Endodermal cell (in vitro differentiated cells): ENCODE measurements at regions not wholly inside any gene's neighbourhood (a gene's known extent, or its start where the extent isn't known, plus 50 kb on each side); places are given as distances from the start of the nearest gene placed in this dataset.
"Not testable (repeated sequence)": the region's sequence is repeated elsewhere in the genome, so short reads cannot be mapped to it uniquely, and the experiment has no call there.

Experiments used
- DNase-seq: peaks from one replicate; pipeline ENCODE4 v3.0.0-alpha.2; 2017
- H3K27ac ChIP-seq: 2 replicates; pipeline ENCODE4 v1.5.1; 2013; ENCODE audit warnings: mild to moderate bottlenecking, low read depth, low read length, moderate library complexity
- H3K27me3 ChIP-seq: 2 replicates; pipeline ENCODE4 v1.6.1; 2013; ENCODE audit warnings: mild to moderate bottlenecking, low read length, moderate library complexity; ENCODE audit not compliant: insufficient read depth, control insufficient read depth, poor library complexity, severe bottlenecking
- H3K36me3 ChIP-seq: 2 replicates; pipeline ENCODE4 v1.7.0; 2013; ENCODE audit warnings: mild to moderate bottlenecking, low read length, moderate library complexity; ENCODE audit not compliant: control insufficient read depth, insufficient read depth
- H3K4me1 ChIP-seq: one replicate; pipeline ENCODE4 v1.7.0; 2013; ENCODE audit warnings: low read length; ENCODE audit not compliant: control insufficient read depth, insufficient read depth
- H3K4me3 ChIP-seq: 2 replicates; pipeline ENCODE4 v1.5.1; 2013; ENCODE audit warnings: mild to moderate bottlenecking, low read length, moderate library complexity
- H3K9ac ChIP-seq: 2 replicates; pipeline ENCODE4 v1.6.1; 2013; ENCODE audit warnings: mild to moderate bottlenecking, low read length, moderate library complexity; ENCODE audit not compliant: poor library complexity, severe bottlenecking; ENCODE audit errors: extremely low read depth
- H3K9me3 ChIP-seq: 2 replicates; pipeline ENCODE4 v1.6.1; 2013; ENCODE audit warnings: mild to moderate bottlenecking, low read length, moderate library complexity; ENCODE audit not compliant: control insufficient read depth
- H3K27ac Mint-ChIP-seq: 2 replicates; pipeline ENCODE4 v1.8.0; 2020; ENCODE audit warnings: mixed read lengths
- H3K27me3 Mint-ChIP-seq: 2 replicates; pipeline ENCODE4 v1.8.0; 2021; ENCODE audit warnings: mild to moderate bottlenecking, mixed read lengths; ENCODE audit not compliant: insufficient read depth
- H3K36me3 Mint-ChIP-seq: 2 replicates; pipeline ENCODE4 v1.8.0; 2020; ENCODE audit warnings: low read depth, mixed read lengths
- H3K4me1 Mint-ChIP-seq: 2 replicates; pipeline ENCODE4 v1.8.0; 2020; ENCODE audit warnings: mixed read lengths
- H3K4me3 Mint-ChIP-seq: 2 replicates; pipeline ENCODE4 v1.8.0; 2020; ENCODE audit warnings: mild to moderate bottlenecking, moderate library complexity, mixed read lengths
- H3K9me3 Mint-ChIP-seq: 2 replicates; pipeline ENCODE4 v1.8.0; 2020; ENCODE audit warnings: mild to moderate bottlenecking, mixed read lengths
- CTCF ChIP-seq: fragments of 200-600 bp; sonication (generic); conservative IDR thresholded peaks from 2 replicates; pipeline ENCODE4 v1.5.0; 2021; ENCODE audit warnings: antibody characterized with exemption, mild to moderate bottlenecking
- WGBS, 2 experiments: methylation state at CpG; one replicate each; pipeline versions ENCODE4 v1.1.5 to v1.1.7; 2013; ENCODE audit warnings: missing lambda C conversion rate in 2 of 2, mixed read lengths in 1 of 2; ENCODE audit not compliant: insufficient coverage in 1 of 2, insufficient read length in 1 of 2; 5-methylcytosine and 5-hydroxymethylcytosine counted together

GRCh38 chr9:100652850-100653249 lies 75.0 kb downstream of the CAVIN4 start:
- 90 to 96% methylated on average over 4 of the region's 4 CpGs for WGBS, 2 experiments
- H3K27me3 Mint-ChIP-seq, result peaks cover 7% of the 10 kb centered on the region
- H3K36me3 Mint-ChIP-seq, result peaks cover 8% of the 10 kb centered on the region
- Histone ChIP-seq H3K9ac (no peak overlapping the region), H3K27ac (no peak overlapping the region), H3K9me3 (peaks cover 37% of the 10 kb centered on the region), H3K36me3 (no peaks in the 10 kb centered on the region), H3K4me1 (no peaks in the 10 kb centered on the region), H3K4me3 (no peak overlapping the region), H3K27me3 (no peaks in the 10 kb centered on the region)
- no peak for TF ChIP-seq CTCF
- H3K27ac Mint-ChIP-seq, result no peak overlapping the region
- H3K9me3 Mint-ChIP-seq, result peaks cover 50% of the 10 kb centered on the region
- no peaks in the 10 kb centered on the region for H3K4me1 Mint-ChIP-seq
- H3K4me3 Mint-ChIP-seq, result no peak overlapping the region
- no peak for DNase-seq

GRCh38 chr9:100653643-100654334 lies 75.9 kb downstream of the CAVIN4 start:
- Histone ChIP-seq H3K36me3 (no peaks in the 10 kb centered on the region), H3K4me1 (no peaks in the 10 kb centered on the region), H3K27ac (no peak overlapping the region), H3K27me3 (no peaks in the 10 kb centered on the region), H3K9ac (no peak overlapping the region), H3K4me3 (no peak overlapping the region), H3K9me3 (peaks cover 41% of the 10 kb centered on the region)
- Mint-ChIP-seq H3K36me3 (peaks cover 8% of the 10 kb centered on the region), H3K4me3 (no peak overlapping the region), H3K4me1 (no peaks in the 10 kb centered on the region), H3K27me3 (peaks cover 7% of the 10 kb centered on the region), H3K9me3 (peaks cover 53% of the 10 kb centered on the region), H3K27ac (no peak overlapping the region)
- WGBS, 2 experiments, result 86% methylated on average over 4 of the region's 4 CpGs; no CpG with 5 or more reads in 1 of the 2 experiments
- no peak for DNase-seq
- TF ChIP-seq CTCF, result no peak

GRCh38 chr9:100656851-100657250 lies 79.0 kb downstream of the CAVIN4 start:
- Histone ChIP-seq H3K27me3 (peaks cover 11% of the 10 kb centered on the region), H3K9me3 (peaks cover 48% of the 10 kb centered on the region)
- not testable (repeated sequence) for H3K4me1 ChIP-seq, H3K4me3 ChIP-seq, H3K27ac Mint-ChIP-seq, H3K9ac ChIP-seq, H3K36me3 Mint-ChIP-seq, H3K4me3 Mint-ChIP-seq, DNase-seq, H3K4me1 Mint-ChIP-seq, H3K36me3 ChIP-seq, H3K27ac ChIP-seq
- Mint-ChIP-seq H3K9me3 (peaks cover 64% of the 10 kb centered on the region), H3K27me3 (peaks cover 30% of the 10 kb centered on the region)
- 85 to 100% methylated on average over 1 to 2 of the region's 2 CpGs for WGBS, 2 experiments
